HCT116 (cell line): ENCODE measurements at regions not wholly inside any gene's neighbourhood (a gene's known extent, or its start where the extent isn't known, plus 50 kb on each side); places are given as distances from the start of the nearest gene placed in this dataset.

Experiments used
- CBX3 ChIP-seq: IDR thresholded peaks from 2 replicates; pipeline ENCODE4 v1.6.1; 2012; ENCODE audit warnings: low read depth
- EGR1 ChIP-seq: IDR thresholded peaks from 2 replicates; pipeline ENCODE4 v1.6.1; 2012; ENCODE audit warnings: low read depth
- ELF1 ChIP-seq: IDR thresholded peaks from 2 replicates; pipeline ENCODE4 v1.6.1; 2012; ENCODE audit warnings: low read depth, borderline replicate concordance
- EZH2 ChIP-seq: fragments of 200-600 bp; sonication (generic); IDR thresholded peaks from 2 replicates; pipeline ENCODE4 v1.6.1; 2017; ENCODE audit warnings: antibody characterized with exemption, mixed run types
- POLR2A ChIP-seq: IDR thresholded peaks from 2 replicates; pipeline ENCODE4 v1.7.0; 2011; ENCODE audit warnings: borderline replicate concordance; ENCODE audit not compliant: insufficient read depth, insufficient read length; ENCODE audit errors: extremely low read depth
- RAD21 ChIP-seq: IDR thresholded peaks from 2 replicates; pipeline ENCODE4 v1.6.1; 2012; ENCODE audit warnings: low read depth, mild to moderate bottlenecking
- REST ChIP-seq: IDR thresholded peaks from 2 replicates; pipeline ENCODE4 v1.6.1; 2012; ENCODE audit warnings: low read depth
- SIN3A ChIP-seq: IDR thresholded peaks from 2 replicates; pipeline ENCODE4 v1.6.1; 2012; ENCODE audit warnings: low read depth
- YY1 ChIP-seq: IDR thresholded peaks from 2 replicates; pipeline ENCODE4 v1.6.1; 2011; ENCODE audit warnings: low read length, low read depth, moderate library complexity, mild to moderate bottlenecking; ENCODE audit not compliant: insufficient replicate concordance; ENCODE audit errors: extremely low read depth
- TF ChIP-seq, protein P1 (sequence below), 3 experiments: fragments of 200-600 bp in 1 of 3; sonication (generic) in 1 of 3; IDR thresholded peaks in 2 of 3; conservative IDR thresholded peaks in 1 of 3; 2 replicates each; pipeline ENCODE4 v1.5.1; 2012 to 2017; ENCODE audit warnings: low read depth in 2 of 3, low read length in 2 of 3, antibody characterized with exemption in 1 of 3, borderline replicate concordance in 1 of 3, control low read depth in 1 of 3, mild to moderate bottlenecking in 1 of 3, mixed read lengths in 1 of 3, mixed run types in 1 of 3, moderate library complexity in 1 of 3; ENCODE audit not compliant: insufficient read depth in 1 of 3

DNA sequence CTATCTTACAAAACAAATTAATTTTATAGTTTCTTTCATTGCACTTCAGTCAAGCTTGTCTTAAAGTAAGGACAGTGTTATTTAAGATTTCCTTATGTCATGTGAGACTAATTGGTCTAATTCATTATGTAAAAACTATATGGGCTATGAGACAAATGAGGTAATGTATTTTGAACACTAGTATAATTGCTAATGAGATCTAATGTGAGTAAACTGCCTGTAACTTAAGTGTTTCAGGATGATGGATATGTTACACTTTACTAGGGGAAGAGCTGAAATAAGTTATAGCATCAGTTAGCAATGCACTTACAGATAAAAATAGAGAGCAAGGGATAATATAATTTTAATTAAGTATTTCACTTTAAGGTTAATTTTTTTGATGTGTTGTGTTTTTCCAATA, 386.3 kb upstream of the MAP3K7 start:
- TF ChIP-seq POLR2A: no peak
- TF ChIP-seq ELF1: no peak
- TF ChIP-seq EGR1: no peak
- no peak for TF ChIP-seq RAD21
- TF ChIP-seq, protein P1, sequence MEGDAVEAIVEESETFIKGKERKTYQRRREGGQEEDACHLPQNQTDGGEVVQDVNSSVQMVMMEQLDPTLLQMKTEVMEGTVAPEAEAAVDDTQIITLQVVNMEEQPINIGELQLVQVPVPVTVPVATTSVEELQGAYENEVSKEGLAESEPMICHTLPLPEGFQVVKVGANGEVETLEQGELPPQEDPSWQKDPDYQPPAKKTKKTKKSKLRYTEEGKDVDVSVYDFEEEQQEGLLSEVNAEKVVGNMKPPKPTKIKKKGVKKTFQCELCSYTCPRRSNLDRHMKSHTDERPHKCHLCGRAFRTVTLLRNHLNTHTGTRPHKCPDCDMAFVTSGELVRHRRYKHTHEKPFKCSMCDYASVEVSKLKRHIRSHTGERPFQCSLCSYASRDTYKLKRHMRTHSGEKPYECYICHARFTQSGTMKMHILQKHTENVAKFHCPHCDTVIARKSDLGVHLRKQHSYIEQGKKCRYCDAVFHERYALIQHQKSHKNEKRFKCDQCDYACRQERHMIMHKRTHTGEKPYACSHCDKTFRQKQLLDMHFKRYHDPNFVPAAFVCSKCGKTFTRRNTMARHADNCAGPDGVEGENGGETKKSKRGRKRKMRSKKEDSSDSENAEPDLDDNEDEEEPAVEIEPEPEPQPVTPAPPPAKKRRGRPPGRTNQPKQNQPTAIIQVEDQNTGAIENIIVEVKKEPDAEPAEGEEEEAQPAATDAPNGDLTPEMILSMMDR (IDR thresholded peaks at IDR 0.05 in 2 of 3, conservative IDR thresholded peaks at IDR 0.05 in 1 of 3; ENCODE audit: borderline replicate concordance in 1 of 3, insufficient read depth in 1 of 3, low read depth in 2 of 3, low read length in 2 of 3): no peak
- TF ChIP-seq YY1: no peak
- no peak for TF ChIP-seq EZH2
- no peak for TF ChIP-seq SIN3A
- TF ChIP-seq CBX3: no peak
- no peak for TF ChIP-seq REST
